IMR-90 (cell line): ENCODE measurements at regions not wholly inside any gene's neighbourhood (a gene's known extent, or its start where the extent isn't known, plus 50 kb on each side); places are given as distances from the start of the nearest gene placed in this dataset.

Source experiments
- ATAC-seq: fragments of 200-7000 bp; cut with Tn5 transposase; 2 replicates; pipeline ENCODE4 v1.9.1; 2020; ENCODE audit warnings: low read depth, mild to moderate bottlenecking, moderate library complexity
- BruUV-seq: library from RNA; stranded (reverse); fragments of 400-500 nt; replicated peaks from 2 replicates; lab custom pipeline; 2021; lab: Mats Ljungman, UMichigan
- CTCF ChIA-PET: fragments of 300-600 bp; formaldehyde crosslinking; extraction: SDS; loops from one replicate; lab custom pipeline; 2021; ENCODE audit warnings: antibody characterized with exemption; lab: Yijun Ruan, JAX
- POLR2A ChIA-PET: fragments of 300-600 bp; sonication (Branson Sonifier 250); formaldehyde crosslinking; loops from one replicate; lab custom pipeline; 2022; ENCODE audit warnings: antibody characterized with exemption; ENCODE audit not compliant: unreplicated experiment; lab: Charles Lee
- DNase-seq: peaks from one replicate; pipeline ENCODE4 v3.0.0; 2013
- H2AFZ ChIP-seq: replicated peaks from 2 replicates; pipeline ENCODE3; 2013; ENCODE audit warnings: low read length, mild to moderate bottlenecking; ENCODE audit not compliant: poor library complexity
- H2AK5ac ChIP-seq: 2 replicates; pipeline ENCODE4 v1.6.1; 2013; ENCODE audit warnings: low read depth, low read length, inconsistent platforms
- H2AK9ac ChIP-seq: replicated peaks from 2 replicates; pipeline ENCODE3; 2013; ENCODE audit warnings: mild to moderate bottlenecking, low read depth, low read length, moderate library complexity; ENCODE audit not compliant: poor library complexity
- H2BK120ac ChIP-seq: 2 replicates; pipeline ENCODE4 v1.6.1; 2013; ENCODE audit warnings: low read depth, low read length, inconsistent platforms
- H2BK15ac ChIP-seq: 3 replicates; pipeline ENCODE4 v1.6.1; 2013; ENCODE audit warnings: low read depth, low read length, inconsistent platforms
- H2BK20ac ChIP-seq: 2 replicates; pipeline ENCODE4 v1.6.1; 2013; ENCODE audit warnings: low read depth, mild to moderate bottlenecking, inconsistent platforms, low read length, moderate library complexity
- H2BK5ac ChIP-seq: 2 replicates; pipeline ENCODE4 v1.6.1; 2013; ENCODE audit warnings: mild to moderate bottlenecking, low read depth, low read length, inconsistent platforms; ENCODE audit not compliant: poor library complexity, severe bottlenecking
- H3K14ac ChIP-seq: replicated peaks from 2 replicates; pipeline ENCODE4 v1.6.1; 2013; ENCODE audit warnings: low read depth, low read length, inconsistent platforms
- H3K18ac ChIP-seq: 2 replicates; pipeline ENCODE4 v1.6.1; 2013; ENCODE audit warnings: low read depth, low read length, control low read depth
- H3K23ac ChIP-seq: 2 replicates; pipeline ENCODE4 v1.6.1; 2013; ENCODE audit warnings: low read depth, low read length, inconsistent platforms
- H3K27ac ChIP-seq: 2 replicates; pipeline ENCODE4 v1.5.1; 2013; ENCODE audit warnings: mild to moderate bottlenecking, control low read depth, low read length; ENCODE audit not compliant: insufficient read depth
- H3K27me3 ChIP-seq: 2 replicates; pipeline ENCODE4 v1.6.1; 2013; ENCODE audit warnings: low read length; ENCODE audit not compliant: control insufficient read depth, insufficient read depth
- H3K36me3 ChIP-seq: 2 replicates; pipeline ENCODE4 v1.6.1; 2013; ENCODE audit warnings: low read length, mixed read lengths; ENCODE audit not compliant: control insufficient read depth, insufficient read depth
- H3K4ac ChIP-seq: 2 replicates; pipeline ENCODE4 v1.6.1; 2013; ENCODE audit warnings: low read depth, low read length, inconsistent platforms
- H3K4me1 ChIP-seq: 2 replicates; pipeline ENCODE4 v1.6.1; 2013; ENCODE audit warnings: low read length, mixed read lengths; ENCODE audit not compliant: control insufficient read depth, insufficient read depth
- H3K4me2 ChIP-seq: 2 replicates; pipeline ENCODE4 v1.6.1; 2013; ENCODE audit warnings: low read depth, mild to moderate bottlenecking, control low read depth, low read length, moderate library complexity
- H3K4me3 ChIP-seq: 2 replicates; pipeline ENCODE4 v1.5.1; 2013; ENCODE audit warnings: low read depth, mild to moderate bottlenecking, control low read depth, low read length, moderate library complexity; ENCODE audit not compliant: insufficient read depth
- H3K56ac ChIP-seq: 2 replicates; pipeline ENCODE4 v1.6.1; 2013; ENCODE audit warnings: low read length, inconsistent platforms; ENCODE audit not compliant: insufficient read depth; ENCODE audit errors: extremely low read depth
- H3K79me1 ChIP-seq, 2 experiments: 2 replicates each; pipeline ENCODE4 v1.6.1; 2013; ENCODE audit warnings: low read length in 2 of 2, inconsistent platforms in 1 of 2, low read depth in 1 of 2
- H3K9ac ChIP-seq: 2 replicates; pipeline ENCODE4 v1.6.1; 2013; ENCODE audit warnings: low read depth, low read length, control low read depth
- H3K9me1 ChIP-seq: 2 replicates; pipeline ENCODE4 v1.6.1; 2013; ENCODE audit warnings: low read length, inconsistent platforms; ENCODE audit not compliant: insufficient read depth
- H3K9me3 ChIP-seq: 2 replicates; pipeline ENCODE4 v1.6.1; 2013; ENCODE audit warnings: low read length; ENCODE audit not compliant: control insufficient read depth, insufficient read depth
- H4K20me1 ChIP-seq: 2 replicates; pipeline ENCODE4 v1.6.1; 2013; ENCODE audit warnings: low read length, inconsistent platforms; ENCODE audit not compliant: insufficient read depth
- H4K5ac ChIP-seq: 2 replicates; pipeline ENCODE4 v1.6.1; 2013; ENCODE audit warnings: mild to moderate bottlenecking, low read depth, low read length, control low read depth
- H4K8ac ChIP-seq, 2 experiments: 2 replicates each; pipeline ENCODE4 v1.6.1; 2013; ENCODE audit warnings: low read depth in 2 of 2, low read length in 2 of 2, control low read depth in 1 of 2, inconsistent platforms in 1 of 2
- H4K91ac ChIP-seq: 2 replicates; pipeline ENCODE4 v1.6.1; 2013; ENCODE audit warnings: low read depth, low read length, inconsistent platforms; ENCODE audit not compliant: insufficient read depth
- BHLHE40 ChIP-seq: fragments of 150-350 bp; IDR thresholded peaks from 2 replicates; pipeline ENCODE4 v1.6.1; 2016; ENCODE audit warnings: mild to moderate bottlenecking, low read depth, low read length
- CEBPB ChIP-seq: IDR thresholded peaks from 2 replicates; pipeline ENCODE4 v1.6.1; 2012; ENCODE audit warnings: low read depth, low read length, improper control_type of control experiment
- CHD1 ChIP-seq: IDR thresholded peaks from 2 replicates; pipeline ENCODE4 v1.6.1; 2012; ENCODE audit warnings: low read depth, low read length, improper control_type of control experiment
- FOS ChIP-seq: fragments of 150-350 bp; IDR thresholded peaks from 2 replicates; pipeline ENCODE4 v1.6.1; 2016; ENCODE audit warnings: low read depth, low read length
- MAFK ChIP-seq: IDR thresholded peaks from 2 replicates; pipeline ENCODE4 v1.6.1; 2012; ENCODE audit warnings: low read depth, low read length, improper control_type of control experiment
- POLR2A ChIP-seq: IDR thresholded peaks from 2 replicates; pipeline ENCODE4 v1.6.1; 2012; ENCODE audit warnings: mild to moderate bottlenecking, low read depth, low read length
- RAD21 ChIP-seq: IDR thresholded peaks from 2 replicates; pipeline ENCODE4 v1.6.1; 2012; ENCODE audit warnings: low read length, improper control_type of control experiment
- SMC3 ChIP-seq: fragments of 150-350 bp; IDR thresholded peaks from 2 replicates; pipeline ENCODE4 v1.6.1; 2016; ENCODE audit warnings: low read depth, mild to moderate bottlenecking, antibody characterized with exemption, low read length, moderate library complexity
- WGBS, 2 experiments: methylation state at CpG; one replicate each; pipeline versions ENCODE4 v1.1.5 to v1.1.7; 2013; ENCODE audit warnings: missing lambda C conversion rate in 2 of 2; ENCODE audit not compliant: insufficient read length in 1 of 2; ENCODE audit errors: extremely low coverage in 2 of 2; 5-methylcytosine and 5-hydroxymethylcytosine counted together
- dilution Hi-C: fragments of 300-500 bp; cut with HindIII; formaldehyde crosslinking; loops from one replicate; pipeline ENCODE4 v1.14.3; 2018; ENCODE audit warnings: low sequenced_read_pairs; ENCODE audit not compliant: unreplicated experiment
- in situ Hi-C: fragments of 300-500 bp; cut with MboI; formaldehyde crosslinking; loops from 3 replicates; pipeline ENCODE4 v1.14.3; 2019; ENCODE audit warnings: low sequenced_read_pairs, inconsistent platforms, mixed read lengths
- intact Hi-C: fragments of 100-400 bp; cut with micrococcal nuclease; formaldehyde crosslinking; loops from 2 replicates; pipeline ENCODE4 v1.10.0; 2022
- TF ChIP-seq, protein P1 (sequence below): fragments of 150-350 bp; IDR thresholded peaks from 2 replicates; pipeline ENCODE4 v1.6.1; 2017; ENCODE audit warnings: mild to moderate bottlenecking, antibody characterized with exemption, low read length, low read depth
- TF ChIP-seq, protein P2 (sequence below): conservative IDR thresholded peaks from 2 replicates; pipeline ENCODE4 v1.5.1; 2012; ENCODE audit warnings: mild to moderate bottlenecking, low read depth, low read length, improper control_type of control experiment

DNA sequence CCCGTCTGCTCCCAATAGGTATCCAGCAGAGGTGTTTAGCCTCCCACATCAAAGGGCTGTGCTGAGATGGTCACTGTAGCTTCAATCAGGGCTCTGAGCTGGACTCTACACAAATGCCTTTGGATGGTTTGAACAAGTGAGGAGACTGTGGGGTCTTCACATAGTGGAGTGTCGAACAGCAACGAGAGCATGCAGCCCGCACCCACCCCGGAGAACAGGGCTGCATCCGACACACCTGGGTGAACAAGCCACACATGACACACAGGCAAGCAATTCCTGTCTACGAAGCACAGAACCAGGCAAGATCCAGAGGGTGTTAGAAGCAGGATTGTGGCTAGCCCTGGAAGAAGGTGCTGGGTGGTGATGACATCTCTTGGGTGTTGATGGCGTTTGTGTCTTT lies 58.0 kb upstream of the FGF3 start:
- no peak overlapping the region for H2AK5ac ChIP-seq
- dilution Hi-C loops, result no loop called here
- ChIA-PET CTCF (interaction anchor here (1.2 kb wide), 1 partner anchor 12 kb away, joined by 3 read pairs; no protein-coding TSS in a partner anchor), POLR2A (no interaction called here)
- H3K27ac ChIP-seq, result no peak overlapping the region
- no peak overlapping the region for H4K8ac ChIP-seq
- no peak overlapping the region for H3K56ac ChIP-seq
- H4K5ac ChIP-seq, result no peak overlapping the region
- H3K4me2 ChIP-seq, result no peak overlapping the region
- H2AK9ac ChIP-seq, result no peak overlapping the region
- no peak overlapping the region for H3K23ac ChIP-seq
- no peaks in the 10 kb centered on the region for H4K20me1 ChIP-seq
- ATAC-seq (no peak), DNase-seq (no peak)
- H2BK20ac ChIP-seq, result no peak overlapping the region
- no TSS peak for BruUV-seq
- H3K18ac ChIP-seq, result no peak overlapping the region
- H3K9me3 ChIP-seq, result peaks cover 3% of the 10 kb centered on the region
- no peak overlapping the region for H3K14ac ChIP-seq
- H3K79me1 ChIP-seq, result no peaks in the 10 kb centered on the region
- no peak overlapping the region for H2BK15ac ChIP-seq
- no peak overlapping the region for H2BK120ac ChIP-seq
- no peak overlapping the region for H3K9ac ChIP-seq
- no peak overlapping the region for H2BK5ac ChIP-seq
- H4K91ac ChIP-seq, result no peak overlapping the region
- peaks cover 63% of the 10 kb centered on the region for H3K27me3 ChIP-seq
- TF ChIP-seq CEBPB (no peak), MAFK (no peak), POLR2A (no peak), SMC3 (no peak), CHD1 (no peak), FOS (no peak), RAD21 (no peak), BHLHE40 (no peak)
- TF ChIP-seq, protein P1, sequence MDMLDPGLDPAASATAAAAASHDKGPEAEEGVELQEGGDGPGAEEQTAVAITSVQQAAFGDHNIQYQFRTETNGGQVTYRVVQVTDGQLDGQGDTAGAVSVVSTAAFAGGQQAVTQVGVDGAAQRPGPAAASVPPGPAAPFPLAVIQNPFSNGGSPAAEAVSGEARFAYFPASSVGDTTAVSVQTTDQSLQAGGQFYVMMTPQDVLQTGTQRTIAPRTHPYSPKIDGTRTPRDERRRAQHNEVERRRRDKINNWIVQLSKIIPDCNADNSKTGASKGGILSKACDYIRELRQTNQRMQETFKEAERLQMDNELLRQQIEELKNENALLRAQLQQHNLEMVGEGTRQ, result no peak
- TF ChIP-seq, protein P2, sequence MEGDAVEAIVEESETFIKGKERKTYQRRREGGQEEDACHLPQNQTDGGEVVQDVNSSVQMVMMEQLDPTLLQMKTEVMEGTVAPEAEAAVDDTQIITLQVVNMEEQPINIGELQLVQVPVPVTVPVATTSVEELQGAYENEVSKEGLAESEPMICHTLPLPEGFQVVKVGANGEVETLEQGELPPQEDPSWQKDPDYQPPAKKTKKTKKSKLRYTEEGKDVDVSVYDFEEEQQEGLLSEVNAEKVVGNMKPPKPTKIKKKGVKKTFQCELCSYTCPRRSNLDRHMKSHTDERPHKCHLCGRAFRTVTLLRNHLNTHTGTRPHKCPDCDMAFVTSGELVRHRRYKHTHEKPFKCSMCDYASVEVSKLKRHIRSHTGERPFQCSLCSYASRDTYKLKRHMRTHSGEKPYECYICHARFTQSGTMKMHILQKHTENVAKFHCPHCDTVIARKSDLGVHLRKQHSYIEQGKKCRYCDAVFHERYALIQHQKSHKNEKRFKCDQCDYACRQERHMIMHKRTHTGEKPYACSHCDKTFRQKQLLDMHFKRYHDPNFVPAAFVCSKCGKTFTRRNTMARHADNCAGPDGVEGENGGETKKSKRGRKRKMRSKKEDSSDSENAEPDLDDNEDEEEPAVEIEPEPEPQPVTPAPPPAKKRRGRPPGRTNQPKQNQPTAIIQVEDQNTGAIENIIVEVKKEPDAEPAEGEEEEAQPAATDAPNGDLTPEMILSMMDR, result no peak
- H3K4me1 ChIP-seq, result no peaks in the 10 kb centered on the region
- in situ Hi-C loops, result no loop called here
- no peaks in the 10 kb centered on the region for H3K36me3 ChIP-seq
- no peak overlapping the region for H3K4me3 ChIP-seq
- H2AFZ ChIP-seq, result no peak overlapping the region
- H3K4ac ChIP-seq, result no peak overlapping the region
- intact Hi-C loops, result no loop called here
- H3K9me1 ChIP-seq, result no peaks in the 10 kb centered on the region
- WGBS, 2 experiments, result no CpG with 5 or more reads among the region's 8 CpGs
